Right atrium auricular region (tissue), 2 donors: ENCODE measurements at regions not wholly inside any gene's neighbourhood (a gene's known extent, or its start where the extent isn't known, plus 50 kb on each side); places are given as distances from the start of the nearest gene placed in this dataset.

Experiments
- DNase-seq: peaks from one replicate; pipeline ENCODE4 v3.0.0-alpha.2; 2019; ENCODE audit warnings: low spot score
- H3K27ac ChIP-seq, 2 donors: fragments of 200-600 bp; sonication (generic); 1 replicate in 1 of 2; 2 replicates in 1 of 2; pipeline ENCODE4 v1.5.1; 2016 to 2019
- H3K27me3 ChIP-seq, 2 donors: fragments of 200-600 bp; sonication (generic); one replicate each; pipeline versions ENCODE4 v1.5.1 to v1.6.0; 2017 to 2019
- H3K36me3 ChIP-seq: fragments of 200-600 bp; sonication (generic); one replicate; pipeline ENCODE4 v1.5.1; 2016
- H3K4me1 ChIP-seq, 2 donors: fragments of 200-600 bp; sonication (generic); one replicate each; pipeline versions ENCODE4 v1.5.1 to v1.6.0; 2017 to 2019
- H3K4me3 ChIP-seq, 2 donors: fragments of 200-600 bp; sonication (generic); 1 replicate in 1 of 2; 2 replicates in 1 of 2; pipeline ENCODE4 v1.5.1; 2017 to 2019; ENCODE audit warnings: mild to moderate bottlenecking in 1 of 2, moderate library complexity in 1 of 2
- H3K9me3 ChIP-seq, 2 donors: fragments of 200-600 bp; sonication (generic); one replicate each; pipeline ENCODE4 v1.5.1; 2019
- CTCF ChIP-seq, 2 donors: fragments of 200-600 bp; sonication (generic); IDR thresholded peaks; one replicate each; pipeline ENCODE4 v1.5.1; 2019; ENCODE audit warnings: antibody characterized with exemption in 2 of 2

- no peak overlapping the region for H3K27ac ChIP-seq
- no peak for DNase-seq
- no peaks in the 10 kb centered on the region for H3K9me3 ChIP-seq
- no peak overlapping the region for H3K4me3 ChIP-seq
- H3K27me3 ChIP-seq, result no peaks in the 10 kb centered on the region
- H3K36me3 ChIP-seq, result no peaks in the 10 kb centered on the region
- TF ChIP-seq CTCF (IDR thresholded peaks at IDR 0.05), result no peak
- no peaks in the 10 kb centered on the region for H3K4me1 ChIP-seq
These were observed 839.5 kb downstream of the EPHA3 start for GRCh38 chr3:89946884-89947283.

- TF ChIP-seq CTCF (IDR thresholded peaks at IDR 0.05), result no peak
- Histone ChIP-seq H3K27ac (no peak overlapping the region), H3K27me3 (no peaks in the 10 kb centered on the region), H3K4me3 (no peak overlapping the region), H3K4me1 (no peaks in the 10 kb centered on the region), H3K9me3 (no peaks in the 10 kb centered on the region), H3K36me3 (no peaks in the 10 kb centered on the region)
- DNase-seq, result no peak
These were observed 840.0 kb downstream of the EPHA3 start for GRCh38 chr3:89947337-89947954.

- no peak for DNase-seq
- Histone ChIP-seq H3K27me3 (no peaks in the 10 kb centered on the region), H3K36me3 (no peaks in the 10 kb centered on the region), H3K9me3 (no peaks in the 10 kb centered on the region), H3K4me3 (no peak overlapping the region), H3K27ac (no peak overlapping the region), H3K4me1 (no peaks in the 10 kb centered on the region)
- TF ChIP-seq CTCF (IDR thresholded peaks at IDR 0.05), result no peak
These were observed 840.6 kb downstream of the EPHA3 start for GRCh38 chr3:89948008-89948407.

- Histone ChIP-seq H3K27me3 (no peaks in the 10 kb centered on the region), H3K4me3 (no peak overlapping the region), H3K36me3 (no peaks in the 10 kb centered on the region), H3K4me1 (no peaks in the 10 kb centered on the region), H3K9me3 (no peaks in the 10 kb centered on the region), H3K27ac (no peak overlapping the region)
- TF ChIP-seq CTCF (IDR thresholded peaks at IDR 0.05), result no peak
- no peak for DNase-seq
These were observed 843.4 kb downstream of the EPHA3 start for GRCh38 chr3:89950772-89951171.

- Histone ChIP-seq H3K9me3 (no peaks in the 10 kb centered on the region), H3K27ac (no peak overlapping the region), H3K27me3 (no peaks in the 10 kb centered on the region), H3K4me3 (no peak overlapping the region), H3K4me1 (no peaks in the 10 kb centered on the region), H3K36me3 (no peaks in the 10 kb centered on the region)
- DNase-seq, result no peak
- TF ChIP-seq CTCF (IDR thresholded peaks at IDR 0.05), result no peak
These were observed 846.7 kb downstream of the EPHA3 start for GRCh38 chr3:89954137-89954536.

- Histone ChIP-seq H3K27me3 (no peaks in the 10 kb centered on the region), H3K27ac (no peak overlapping the region), H3K9me3 (no peaks in the 10 kb centered on the region), H3K4me1 (no peaks in the 10 kb centered on the region), H3K36me3 (no peaks in the 10 kb centered on the region), H3K4me3 (no peak overlapping the region)
- TF ChIP-seq CTCF (IDR thresholded peaks at IDR 0.05), result no peak
- DNase-seq, result no peak
These were observed 847.7 kb downstream of the EPHA3 start for GRCh38 chr3:89955156-89955555.
